Endothelial cell of umbilical vein (primary cell): ENCODE measurements at regions not wholly inside any gene's neighbourhood (a gene's known extent, or its start where the extent isn't known, plus 50 kb on each side); places are given as distances from the start of the nearest gene placed in this dataset.

Source experiments
- BruUV-seq: library from RNA; stranded (reverse); fragments of 400-500 nt; replicated peaks from 2 replicates; lab custom pipeline; 2021; lab: Mats Ljungman, UMichigan
- CTCF ChIA-PET: fragments of 300-600, 350-600 bp; sonication (Branson Sonifier 250); formaldehyde crosslinking; loops from one replicate; lab custom pipeline; 2021; ENCODE audit warnings: antibody characterized with exemption, inconsistent platforms; lab: Charles Lee
- POLR2A ChIA-PET: fragments of 300-600, 350-600 bp; sonication (Branson Sonifier 250); formaldehyde crosslinking; loops from one replicate; lab custom pipeline; 2021; ENCODE audit warnings: antibody characterized with exemption, inconsistent platforms; lab: Charles Lee
- DNase-seq: peaks from one replicate; pipeline ENCODE4 v3.0.0-alpha.2; 2011; ENCODE audit warnings: low read depth, low spot score
- FAIRE-seq: peaks from 2 replicates; lab custom pipeline; 2011; peaks lifted over from hg19 to GRCh38; lab: Jason Lieb, UNC
- H2AFZ ChIP-seq: 2 replicates; pipeline ENCODE4 v1.6.0; 2012; ENCODE audit warnings: low read depth, low read length, control low read depth, inconsistent platforms
- H3K27ac ChIP-seq: 2 replicates; pipeline ENCODE4 v1.5.1; 2011; ENCODE audit warnings: low read depth, mild to moderate bottlenecking, control low read depth, low read length, moderate library complexity; ENCODE audit not compliant: insufficient read depth
- H3K27me3 ChIP-seq, 2 experiments: 2 replicates each; pipeline versions ENCODE4 v1.6.0 to v1.6.1; 2011; ENCODE audit warnings: low read length in 2 of 2, mixed read lengths in 1 of 2; ENCODE audit not compliant: control insufficient read depth in 2 of 2, insufficient read depth in 2 of 2
- H3K36me3 ChIP-seq, 2 experiments: 2 replicates in 1 of 2; 3 replicates in 1 of 2; pipeline ENCODE4 v1.5.1; 2011; ENCODE audit warnings: low read length in 2 of 2, mild to moderate bottlenecking in 1 of 2, moderate library complexity in 1 of 2; ENCODE audit not compliant: control insufficient read depth in 2 of 2, insufficient read depth in 2 of 2; ENCODE audit errors: extremely low read depth in 1 of 2
- H3K4me1 ChIP-seq: 3 replicates; pipeline ENCODE4 v1.5.1; 2011; ENCODE audit warnings: mild to moderate bottlenecking, low read length; ENCODE audit not compliant: control insufficient read depth, insufficient read depth; ENCODE audit errors: extremely low read depth
- H3K4me2 ChIP-seq: 2 replicates; pipeline ENCODE4 v1.6.1; 2011; ENCODE audit warnings: low read length, control low read depth, mixed read lengths; ENCODE audit not compliant: insufficient read depth
- H3K4me3 ChIP-seq, 3 experiments: fragments of 200-600 bp in 1 of 3; sonication (generic), shearing (Covaris generic) in 1 of 3; replicated peaks in 1 of 3; 2 replicates each; pipeline ENCODE4 v1.5.1; 2011 to 2016; ENCODE audit warnings: control low read depth in 3 of 3, low read length in 3 of 3, mild to moderate bottlenecking in 2 of 3, inconsistent platforms in 1 of 3, low read depth in 1 of 3, moderate library complexity in 1 of 3; ENCODE audit not compliant: insufficient read depth in 1 of 3
- H3K79me2 ChIP-seq: 2 replicates; pipeline ENCODE4 v1.6.0; 2012; ENCODE audit warnings: low read length, inconsistent platforms; ENCODE audit not compliant: control insufficient read depth, insufficient read depth
- H3K9ac ChIP-seq: replicated peaks from 2 replicates; pipeline ENCODE3; 2011; ENCODE audit warnings: low read length, control low read depth; ENCODE audit not compliant: insufficient read depth; ENCODE audit errors: extremely low read depth
- H3K9me1 ChIP-seq: replicated peaks from 3 replicates; pipeline ENCODE4 v1.6.0; 2011; ENCODE audit warnings: mild to moderate bottlenecking, low read length; ENCODE audit not compliant: control insufficient read depth, insufficient read depth; ENCODE audit errors: extremely low read depth
- H3K9me3 ChIP-seq: replicated peaks from 2 replicates; pipeline ENCODE4 v1.5.1; 2012; ENCODE audit warnings: low read length, inconsistent platforms; ENCODE audit not compliant: control insufficient read depth, insufficient read depth
- H4K20me1 ChIP-seq: replicated peaks from 2 replicates; pipeline ENCODE3; 2011; ENCODE audit warnings: mild to moderate bottlenecking, low read length; ENCODE audit not compliant: control insufficient read depth, insufficient read depth; ENCODE audit errors: extremely low read depth
- CTCF ChIP-seq, 2 donors: IDR thresholded peaks; 1 replicate in 1 of 2; 2 replicates in 1 of 2; pipeline ENCODE4 v1.5.1; 2011; ENCODE audit warnings: low read length in 2 of 2, mild to moderate bottlenecking in 2 of 2, moderate library complexity in 2 of 2, control low read depth in 1 of 2, inconsistent platforms in 1 of 2, low read depth in 1 of 2; ENCODE audit not compliant: insufficient read depth in 1 of 2; ENCODE audit errors: extremely low read depth in 1 of 2
- EZH2 ChIP-seq: IDR thresholded peaks from 2 replicates; pipeline ENCODE4 v1.6.1; 2012; ENCODE audit warnings: borderline replicate concordance, low read depth, mild to moderate bottlenecking, moderate library complexity, low read length, inconsistent platforms; ENCODE audit not compliant: severe bottlenecking
- FOS ChIP-seq: IDR thresholded peaks from 2 replicates; pipeline ENCODE4 v1.6.1; 2011; ENCODE audit warnings: mild to moderate bottlenecking, low read length, moderate library complexity, borderline replicate concordance; ENCODE audit not compliant: insufficient read depth
- GATA2 ChIP-seq: IDR thresholded peaks from 2 replicates; pipeline ENCODE4 v1.7.0; 2011; ENCODE audit warnings: low read depth, mild to moderate bottlenecking, moderate library complexity, mixed read lengths, low read length; ENCODE audit not compliant: insufficient read length, insufficient read depth
- JUN ChIP-seq: IDR thresholded peaks from 2 replicates; pipeline ENCODE4 v1.6.1; 2011; ENCODE audit warnings: borderline replicate concordance, low read depth; ENCODE audit not compliant: insufficient read length, insufficient read depth
- MAX ChIP-seq: IDR thresholded peaks from 2 replicates; pipeline ENCODE4 v1.6.1; 2011; ENCODE audit not compliant: insufficient read depth, insufficient read length
- MYC ChIP-seq: IDR thresholded peaks from one replicate; pipeline ENCODE4 v1.6.1; 2011; ENCODE audit warnings: mild to moderate bottlenecking, low read depth, low read length
- POLR2A ChIP-seq: IDR thresholded peaks from 2 replicates; pipeline ENCODE4 v1.6.1; 2012; ENCODE audit warnings: low read depth, mild to moderate bottlenecking, control low read depth, low read length
- POLR2AphosphoS5 ChIP-seq: IDR thresholded peaks from 2 replicates; pipeline ENCODE4 v1.6.1; 2012; ENCODE audit warnings: low read depth, mild to moderate bottlenecking, control low read depth, low read length, moderate library complexity; ENCODE audit not compliant: insufficient read depth
- dilution Hi-C: fragments of 300-500 bp; cut with MboI; formaldehyde crosslinking; loops from one replicate; pipeline ENCODE4 v1.15.0; 2019; ENCODE audit warnings: low sequenced_read_pairs; ENCODE audit not compliant: extremely low pct_ligation_motif_present
- intact Hi-C: fragments of 100-400 bp; cut with micrococcal nuclease; formaldehyde crosslinking; loops from one replicate; pipeline ENCODE4 v1.10.0; 2022

- Histone ChIP-seq H3K9me3 (no peaks in the 10 kb centered on the region), H4K20me1 (no peaks in the 10 kb centered on the region), H3K4me3 (no peak overlapping the region), H3K9me1 (no peaks in the 10 kb centered on the region), H3K27me3 (no peaks in the 10 kb centered on the region), H3K9ac (no peak overlapping the region), H3K27ac (no peak overlapping the region), H3K4me1 (no peaks in the 10 kb centered on the region), H3K79me2 (no peaks in the 10 kb centered on the region), H3K36me3 (no peaks in the 10 kb centered on the region), H2AFZ (no peak overlapping the region), H3K4me2 (no peak overlapping the region)
- CTCF ChIA-PET = interaction anchor here (1.5 kb wide), 1 partner anchor 10 kb away, joined by 4 read pairs; no protein-coding TSS in a partner anchor
- no peak for TF ChIP-seq EZH2
- dilution Hi-C loops (no loop called here), intact Hi-C loops (no loop called here)
- BruUV-seq = no TSS peak
- FAIRE-seq (no peak), DNase-seq (no peak)
- POLR2A ChIA-PET = no interaction called here
Measured at GRCh38 chr3:151625086-151625485, 108.6 kb upstream of the AADACL2 start.

- Histone ChIP-seq H3K4me1 (no peaks in the 10 kb centered on the region), H3K27me3 (no peaks in the 10 kb centered on the region), H3K79me2 (no peaks in the 10 kb centered on the region), H3K4me2 (no peak overlapping the region), H3K9ac (no peak overlapping the region), H3K4me3 (no peak overlapping the region), H4K20me1 (no peaks in the 10 kb centered on the region), H2AFZ (no peak overlapping the region), H3K9me3 (no peaks in the 10 kb centered on the region), H3K9me1 (no peaks in the 10 kb centered on the region), H3K27ac (no peak overlapping the region), H3K36me3 (no peaks in the 10 kb centered on the region)
- dilution Hi-C loops (no loop called here), intact Hi-C loops (no loop called here)
- no peak for TF ChIP-seq FOS
- TF ChIP-seq EZH2 = no peak
- TF ChIP-seq POLR2AphosphoS5 = no peak
- no peak for TF ChIP-seq CTCF (IDR thresholded peaks at IDR 0.05; ENCODE audit: extremely low read depth in 1 of 2, insufficient read depth in 1 of 2, low read depth in 1 of 2, low read length in 2 of 2)
- TF ChIP-seq JUN = no peak
- no peak for TF ChIP-seq POLR2A
- TF ChIP-seq GATA2 = no peak
- no peak for TF ChIP-seq MAX
- TF ChIP-seq MYC = no peak
- CTCF ChIA-PET = interaction anchor here (0.9 to 2.5 kb wide), 4 partner anchors 10 to 219 kb away, joined by 3 to 6 read pairs (median 5); no protein-coding TSS in a partner anchor
- FAIRE-seq (no peak), DNase-seq (no peak)
- BruUV-seq = no TSS peak
- POLR2A ChIA-PET = interaction anchor here (0.5 kb wide), 1 partner anchor 460 kb away, joined by 3 read pairs; no protein-coding TSS in a partner anchor
Measured at GRCh38 chr3:151620071-151620470, 113.7 kb upstream of the AADACL2 start.
